Calu3 (cell line): ENCODE measurements at regions not wholly inside any gene's neighbourhood (a gene's known extent, or its start where the extent isn't known, plus 50 kb on each side); places are given as distances from the start of the nearest gene placed in this dataset.

Source experiments
- BruUV-seq: library from RNA; stranded (reverse); fragments of 400-500 nt; replicated peaks from 2 replicates; lab custom pipeline; 2021; lab: Mats Ljungman, UMichigan
- CTCF ChIA-PET: fragments of 300-600 bp; sonication (Branson Sonifier 250); formaldehyde crosslinking; loops from one replicate; lab custom pipeline; 2022; ENCODE audit warnings: antibody characterized with exemption; lab: Charles Lee
- DNase-seq: peaks from one replicate; pipeline ENCODE4 v3.0.0; 2022
- H3K27ac Mint-ChIP-seq: one replicate; pipeline ENCODE4 v1.8.0; 2022; ENCODE audit warnings: mixed read lengths; ENCODE audit not compliant: unreplicated experiment
- H3K27me3 Mint-ChIP-seq: one replicate; pipeline ENCODE4 v1.8.0; 2022; ENCODE audit warnings: mixed read lengths; ENCODE audit not compliant: unreplicated experiment
- H3K36me3 Mint-ChIP-seq: one replicate; pipeline ENCODE4 v1.8.0; 2022; ENCODE audit warnings: mild to moderate bottlenecking, moderate library complexity, mixed read lengths; ENCODE audit not compliant: insufficient read depth, unreplicated experiment
- H3K4me1 Mint-ChIP-seq: one replicate; pipeline ENCODE4 v1.8.0; 2022; ENCODE audit warnings: mild to moderate bottlenecking, low read depth, mixed read lengths; ENCODE audit not compliant: unreplicated experiment
- H3K4me3 Mint-ChIP-seq: one replicate; pipeline ENCODE4 v1.8.0; 2022; ENCODE audit warnings: mild to moderate bottlenecking, low read depth, moderate library complexity, mixed read lengths; ENCODE audit not compliant: unreplicated experiment
- H3K9me3 Mint-ChIP-seq: one replicate; pipeline ENCODE4 v1.8.0; 2022; ENCODE audit warnings: low read depth, mixed read lengths; ENCODE audit not compliant: unreplicated experiment
- intact Hi-C: fragments of 100-400 bp; cut with micrococcal nuclease; formaldehyde crosslinking; loops from one replicate; pipeline ENCODE4 v1.10.0; 2022; ENCODE audit not compliant: unreplicated experiment
- TF ChIP-seq, protein P1 (sequence below): fragments of 200-600 bp; IDR thresholded peaks from one replicate; pipeline ENCODE4 v1.8.0; 2022; ENCODE audit warnings: antibody characterized with exemption; ENCODE audit not compliant: unreplicated experiment

GRCh38 chr6:25042036-25042521 lies 106.3 kb upstream of the RIPOR2 start:
- Mint-ChIP-seq H3K4me3 (no peak overlapping the region), H3K4me1 (peaks cover 10% of the 10 kb centered on the region), H3K27ac (no peak overlapping the region), H3K27me3 (peaks cover 8% of the 10 kb centered on the region), H3K9me3 (no peaks in the 10 kb centered on the region), H3K36me3 (no peaks in the 10 kb centered on the region)
- CTCF ChIA-PET: interaction anchor here (0.6 to 1.8 kb wide), 3 partner anchors 12 to 220 kb away, joined by 4 to 5 read pairs (median 4); no protein-coding TSS in a partner anchor
- BruUV-seq: no TSS peak
- TF ChIP-seq, protein P1, sequence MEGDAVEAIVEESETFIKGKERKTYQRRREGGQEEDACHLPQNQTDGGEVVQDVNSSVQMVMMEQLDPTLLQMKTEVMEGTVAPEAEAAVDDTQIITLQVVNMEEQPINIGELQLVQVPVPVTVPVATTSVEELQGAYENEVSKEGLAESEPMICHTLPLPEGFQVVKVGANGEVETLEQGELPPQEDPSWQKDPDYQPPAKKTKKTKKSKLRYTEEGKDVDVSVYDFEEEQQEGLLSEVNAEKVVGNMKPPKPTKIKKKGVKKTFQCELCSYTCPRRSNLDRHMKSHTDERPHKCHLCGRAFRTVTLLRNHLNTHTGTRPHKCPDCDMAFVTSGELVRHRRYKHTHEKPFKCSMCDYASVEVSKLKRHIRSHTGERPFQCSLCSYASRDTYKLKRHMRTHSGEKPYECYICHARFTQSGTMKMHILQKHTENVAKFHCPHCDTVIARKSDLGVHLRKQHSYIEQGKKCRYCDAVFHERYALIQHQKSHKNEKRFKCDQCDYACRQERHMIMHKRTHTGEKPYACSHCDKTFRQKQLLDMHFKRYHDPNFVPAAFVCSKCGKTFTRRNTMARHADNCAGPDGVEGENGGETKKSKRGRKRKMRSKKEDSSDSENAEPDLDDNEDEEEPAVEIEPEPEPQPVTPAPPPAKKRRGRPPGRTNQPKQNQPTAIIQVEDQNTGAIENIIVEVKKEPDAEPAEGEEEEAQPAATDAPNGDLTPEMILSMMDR: no peak
- intact Hi-C loops: no loop called here
- DNase-seq: no peak

DNA sequence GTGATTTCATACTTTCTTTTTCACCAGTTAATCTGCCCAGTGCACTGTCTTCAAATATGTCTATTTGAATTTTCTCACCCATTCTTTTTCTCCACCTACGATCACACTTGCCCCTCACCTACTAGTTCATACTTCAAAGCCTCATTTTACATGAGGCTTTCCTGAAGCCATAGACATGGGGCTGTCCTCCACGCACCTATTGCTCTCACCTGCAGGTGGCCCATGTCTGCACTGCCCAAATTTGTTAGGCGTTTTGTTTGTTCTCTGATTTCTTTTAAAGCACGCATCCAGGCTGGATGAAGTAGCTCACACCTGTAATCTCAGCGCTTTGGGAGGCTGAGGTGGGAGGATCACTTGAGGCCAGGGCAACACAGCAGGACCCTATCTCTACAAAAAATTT lies 106.8 kb upstream of the RIPOR2 start:
- no peak for DNase-seq
- Mint-ChIP-seq H3K27ac (no peak overlapping the region), H3K27me3 (peaks cover 9% of the 10 kb centered on the region), H3K4me1 (peaks cover 10% of the 10 kb centered on the region), H3K36me3 (no peaks in the 10 kb centered on the region), H3K4me3 (no peak overlapping the region), H3K9me3 (no peaks in the 10 kb centered on the region)
- CTCF ChIA-PET: interaction anchor here (0.6 to 1.8 kb wide), 6 partner anchors 12 to 294 kb away, joined by 3 to 4 read pairs (median 4); no protein-coding TSS in a partner anchor
- TF ChIP-seq, protein P1: peak; percentile 31
- no TSS peak for BruUV-seq
- intact Hi-C loops: no loop called here

DNA sequence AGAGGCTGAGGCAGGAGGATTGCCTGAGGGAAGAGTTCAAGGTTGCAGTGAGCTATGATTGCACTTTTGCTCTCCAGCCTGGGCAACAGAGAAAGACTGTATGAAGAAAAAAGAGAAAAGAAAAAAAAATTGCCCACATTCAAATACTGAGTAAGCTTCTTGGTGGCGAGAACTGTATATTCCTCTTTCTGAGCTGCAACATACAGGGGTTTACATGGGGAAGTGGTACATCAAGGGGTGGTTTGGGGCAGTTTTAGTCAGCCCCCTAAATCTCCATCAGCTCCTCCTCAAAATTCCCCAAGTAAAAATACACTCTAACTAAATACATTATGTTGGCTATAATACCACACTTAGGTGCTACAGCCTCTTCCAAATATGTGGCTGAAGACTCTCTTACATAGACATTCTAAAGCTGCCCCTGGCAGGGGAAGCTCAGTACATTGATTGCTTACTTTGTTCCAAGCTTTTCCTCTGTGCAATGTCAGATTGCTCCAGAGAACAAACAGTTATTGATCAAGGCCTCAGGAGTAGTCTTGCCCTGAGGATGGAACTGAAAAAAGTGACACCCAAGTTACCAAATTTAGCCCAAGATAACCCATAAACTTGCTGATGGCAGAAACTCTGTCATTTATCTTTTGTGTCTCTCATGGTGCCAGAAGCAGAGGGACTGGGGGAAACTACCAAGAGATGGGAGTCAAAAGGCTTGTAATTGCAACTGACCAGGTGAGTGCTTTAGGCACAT lies 107.4 kb upstream of the RIPOR2 start:
- CTCF ChIA-PET: interaction anchor here (0.6 to 1.8 kb wide), 8 partner anchors 11 to 781 kb away, joined by 3 to 4 read pairs (median 3); no protein-coding TSS in a partner anchor
- TF ChIP-seq, protein P1: no peak
- H3K27me3 Mint-ChIP-seq: peaks cover 9% of the 10 kb centered on the region
- intact Hi-C loops: no loop called here
- no peaks in the 10 kb centered on the region for H3K36me3 Mint-ChIP-seq
- no peak for DNase-seq
- no peak overlapping the region for H3K4me3 Mint-ChIP-seq
- no peaks in the 10 kb centered on the region for H3K9me3 Mint-ChIP-seq
- H3K27ac Mint-ChIP-seq: no peak overlapping the region
- BruUV-seq: no TSS peak
- peaks cover 10% of the 10 kb centered on the region for H3K4me1 Mint-ChIP-seq

- BruUV-seq: no TSS peak
- Mint-ChIP-seq H3K4me1 (peaks cover 10% of the 10 kb centered on the region), H3K36me3 (no peaks in the 10 kb centered on the region), H3K9me3 (no peaks in the 10 kb centered on the region), H3K27me3 (peaks cover 9% of the 10 kb centered on the region), H3K27ac (no peak overlapping the region), H3K4me3 (no peak overlapping the region)
- CTCF ChIA-PET: interaction anchor here (0.7 to 1.7 kb wide), 6 partner anchors 8 to 781 kb away, joined by 3 to 5 read pairs (median 3); no protein-coding TSS in a partner anchor
- TF ChIP-seq, protein P1: no peak
- DNase-seq: no peak
- intact Hi-C loops: no loop called here
Observed at GRCh38 chr6:25043892-25044291, 108.1 kb upstream of the RIPOR2 start.
